B cell (primary cell): ENCODE measurements at regions not wholly inside any gene's neighbourhood (a gene's known extent, or its start where the extent isn't known, plus 50 kb on each side); places are given as distances from the start of the nearest gene placed in this dataset.

Experiments used
- ATAC-seq: fragments of 200-7000 bp; cut with Tn5 transposase; one replicate; pipeline ENCODE4 v1.10.0; 2021; ENCODE audit warnings: low read depth, mild to moderate bottlenecking, moderate number of reproducible peaks, moderate library complexity
- CTCF ChIA-PET: fragments of 350-600 bp; sonication (Branson Sonifier 250); formaldehyde crosslinking; loops from one replicate; lab custom pipeline; 2021; ENCODE audit warnings: antibody characterized with exemption, inconsistent platforms; lab: Charles Lee
- POLR2A ChIA-PET: fragments of 350-600 bp; sonication (Branson Sonifier 250); formaldehyde crosslinking; loops from one replicate; lab custom pipeline; 2021; ENCODE audit warnings: antibody characterized with exemption; lab: Charles Lee
- DNase-seq: peaks from one replicate; pipeline ENCODE4 v3.0.0; 2013
- H2AFZ ChIP-seq: 2 replicates; pipeline ENCODE4 v1.6.1; 2012; ENCODE audit warnings: mild to moderate bottlenecking, low read depth, low read length; ENCODE audit not compliant: insufficient read depth, poor library complexity, severe bottlenecking
- H3K27ac ChIP-seq, 2 donors: 1 replicate in 1 of 2; 2 replicates in 1 of 2; pipeline ENCODE4 v1.5.1; 2012 to 2013; ENCODE audit warnings: low read length in 2 of 2, mild to moderate bottlenecking in 2 of 2, moderate library complexity in 1 of 2
- H3K27me3 ChIP-seq, 4 experiments: fragments of 200-600 bp in 1 of 4; sonication (generic) in 1 of 4; replicated peaks in 1 of 4; 1 replicate in 2 of 4; 2 replicates in 2 of 4; pipeline versions ENCODE4 v1.6.1 to v1.7.0; 2013 to 2016; ENCODE audit warnings: low read length in 3 of 4, mild to moderate bottlenecking in 2 of 4, mixed read lengths in 1 of 4, moderate library complexity in 1 of 4; ENCODE audit not compliant: insufficient read depth in 4 of 4, control insufficient read depth in 3 of 4; ENCODE audit errors: control extremely low read depth in 1 of 4
- H3K36me3 ChIP-seq, 2 experiments: replicated peaks in 1 of 2; 1 replicate in 1 of 2; 2 replicates in 1 of 2; pipeline versions ENCODE4 v1.6.1 to v1.7.1; 2013; ENCODE audit warnings: low read length in 1 of 2; ENCODE audit not compliant: insufficient read depth in 2 of 2, control insufficient read depth in 1 of 2; ENCODE audit errors: control extremely low read depth in 1 of 2, extremely low read depth in 1 of 2
- H3K4me1 ChIP-seq, 2 donors: fragments of 200-600 bp in 1 of 2; sonication (generic) in 1 of 2; 1 replicate in 1 of 2; 2 replicates in 1 of 2; pipeline versions ENCODE4 v1.5.1 to v1.6.1; 2013 to 2017; ENCODE audit warnings: low read length in 2 of 2; ENCODE audit not compliant: control insufficient read depth in 2 of 2, insufficient read depth in 2 of 2
- H3K4me2 ChIP-seq: replicated peaks from 2 replicates; pipeline ENCODE3; 2012; ENCODE audit warnings: mild to moderate bottlenecking, low read depth, low read length; ENCODE audit not compliant: poor library complexity, severe bottlenecking
- H3K4me3 ChIP-seq, 5 experiments: fragments of 200-600 bp in 1 of 5; sonication (generic) in 1 of 5; 1 replicate in 3 of 5; 2 replicates in 2 of 5; pipeline versions ENCODE4 v1.5.1 to v1.7.0; 2011 to 2016; ENCODE audit warnings: low read length in 4 of 5, mild to moderate bottlenecking in 4 of 5, low read depth in 2 of 5, control low read depth in 1 of 5, moderate library complexity in 1 of 5; ENCODE audit not compliant: insufficient read depth in 1 of 5; ENCODE audit errors: control extremely low read depth in 1 of 5, extremely low read depth in 1 of 5
- H3K79me2 ChIP-seq: fragments of 200-600 bp; sonication (generic); one replicate; pipeline ENCODE4 v1.6.0; 2016; ENCODE audit warnings: low read length; ENCODE audit not compliant: control insufficient read depth, insufficient read depth
- H3K9ac ChIP-seq: fragments of 200-600 bp; sonication (generic); 2 replicates; pipeline ENCODE4 v1.6.1; 2017; ENCODE audit warnings: mild to moderate bottlenecking, low read length, moderate library complexity
- H3K9me3 ChIP-seq, 3 donors: one replicate each; pipeline versions ENCODE4 v1.6.1 to v1.7.1; 2013; ENCODE audit warnings: low read length in 2 of 3; ENCODE audit not compliant: control insufficient read depth in 2 of 3, insufficient read depth in 1 of 3; ENCODE audit errors: control extremely low read depth in 1 of 3
- H4K20me1 ChIP-seq: 2 replicates; pipeline ENCODE4 v1.6.0; 2012; ENCODE audit warnings: mild to moderate bottlenecking, low read length; ENCODE audit not compliant: insufficient read depth, control insufficient read depth, poor library complexity, severe bottlenecking
- H3K27ac Mint-ChIP-seq: one replicate; pipeline ENCODE4 v1.8.0; 2021; ENCODE audit warnings: mixed read lengths
- H3K27me3 Mint-ChIP-seq: one replicate; pipeline ENCODE4 v1.8.0; 2021; ENCODE audit warnings: mixed read lengths
- H3K4me1 Mint-ChIP-seq: one replicate; pipeline ENCODE4 v1.8.0; 2021; ENCODE audit warnings: mixed read lengths
- H3K4me3 Mint-ChIP-seq: one replicate; pipeline ENCODE4 v1.8.0; 2021; ENCODE audit warnings: mixed read lengths
- H3K9me3 Mint-ChIP-seq: one replicate; pipeline ENCODE4 v1.8.0; 2022; ENCODE audit warnings: mixed read lengths; ENCODE audit not compliant: insufficient read depth
- EZH2 ChIP-seq: IDR thresholded peaks from 2 replicates; pipeline ENCODE4 v1.6.1; 2012; ENCODE audit warnings: borderline replicate concordance, low read depth, mild to moderate bottlenecking, moderate library complexity, low read length; ENCODE audit not compliant: insufficient read depth, poor library complexity, severe bottlenecking
- WGBS: methylation state at CpG from one replicate; pipeline ENCODE4 v1.1.5; 2013; ENCODE audit warnings: missing lambda C conversion rate; ENCODE audit not compliant: insufficient coverage; 5-methylcytosine and 5-hydroxymethylcytosine counted together
- intact Hi-C: fragments of 100-400 bp; cut with micrococcal nuclease; formaldehyde crosslinking; loops from one replicate; pipeline ENCODE4 v1.10.0; 2022
- TF ChIP-seq, protein P1 (sequence below): fragments of 200-600 bp; IDR thresholded peaks from one replicate; pipeline ENCODE4 v1.8.0; 2022; ENCODE audit warnings: antibody characterized with exemption, mild to moderate bottlenecking

GRCh38 chr4:138945401-138945800, 70.2 kb upstream of the NOCT start:
- no CpG with 5 or more reads among the region's 2 CpGs for WGBS
- Histone ChIP-seq H2AFZ (no peak overlapping the region), H3K4me1 (no peaks in the 10 kb centered on the region), H3K79me2 (no peaks in the 10 kb centered on the region), H3K9ac (no peak overlapping the region), H3K9me3 (no peaks in the 10 kb centered on the region), H3K27ac (no peak overlapping the region), H3K27me3 (no peaks in the 10 kb centered on the region), H3K4me2 (no peak overlapping the region), H3K4me3 (no peak overlapping the region), H3K36me3 (no peaks in the 10 kb centered on the region), H4K20me1 (no peaks in the 10 kb centered on the region)
- H3K4me3 Mint-ChIP-seq: no peak overlapping the region
- H3K4me1 Mint-ChIP-seq: peaks cover 3% of the 10 kb centered on the region
- H3K27me3 Mint-ChIP-seq: no peaks in the 10 kb centered on the region
- ATAC-seq (no peak), DNase-seq (no peak)
- ChIA-PET POLR2A (no interaction called here), CTCF (no interaction called here)
- intact Hi-C loops: no loop called here
- TF ChIP-seq, protein P1, sequence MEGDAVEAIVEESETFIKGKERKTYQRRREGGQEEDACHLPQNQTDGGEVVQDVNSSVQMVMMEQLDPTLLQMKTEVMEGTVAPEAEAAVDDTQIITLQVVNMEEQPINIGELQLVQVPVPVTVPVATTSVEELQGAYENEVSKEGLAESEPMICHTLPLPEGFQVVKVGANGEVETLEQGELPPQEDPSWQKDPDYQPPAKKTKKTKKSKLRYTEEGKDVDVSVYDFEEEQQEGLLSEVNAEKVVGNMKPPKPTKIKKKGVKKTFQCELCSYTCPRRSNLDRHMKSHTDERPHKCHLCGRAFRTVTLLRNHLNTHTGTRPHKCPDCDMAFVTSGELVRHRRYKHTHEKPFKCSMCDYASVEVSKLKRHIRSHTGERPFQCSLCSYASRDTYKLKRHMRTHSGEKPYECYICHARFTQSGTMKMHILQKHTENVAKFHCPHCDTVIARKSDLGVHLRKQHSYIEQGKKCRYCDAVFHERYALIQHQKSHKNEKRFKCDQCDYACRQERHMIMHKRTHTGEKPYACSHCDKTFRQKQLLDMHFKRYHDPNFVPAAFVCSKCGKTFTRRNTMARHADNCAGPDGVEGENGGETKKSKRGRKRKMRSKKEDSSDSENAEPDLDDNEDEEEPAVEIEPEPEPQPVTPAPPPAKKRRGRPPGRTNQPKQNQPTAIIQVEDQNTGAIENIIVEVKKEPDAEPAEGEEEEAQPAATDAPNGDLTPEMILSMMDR: no peak
- no peak for TF ChIP-seq EZH2
- H3K27ac Mint-ChIP-seq: no peak overlapping the region
- no peaks in the 10 kb centered on the region for H3K9me3 Mint-ChIP-seq

DNA sequence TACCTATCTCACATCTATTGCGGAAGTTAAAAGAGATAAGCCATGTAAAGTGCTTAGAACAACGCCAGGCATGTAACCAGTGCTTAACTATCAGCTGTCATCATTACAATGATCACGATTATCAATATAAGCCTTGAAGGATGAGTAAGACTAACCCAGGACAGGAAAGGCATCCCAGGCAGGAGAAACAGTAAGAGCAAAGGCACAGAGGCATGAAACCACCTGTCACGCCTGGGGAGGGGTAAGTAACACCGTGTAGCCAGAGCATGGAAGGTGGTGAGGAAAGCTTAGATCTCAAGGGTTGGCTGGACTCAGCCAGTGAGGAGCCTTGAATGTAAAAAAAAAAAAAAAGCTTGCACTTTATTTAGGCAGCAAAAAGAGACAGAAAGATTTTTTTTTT, 71.7 kb upstream of the NOCT start:
- H3K27ac Mint-ChIP-seq: no peak overlapping the region
- intact Hi-C loops: no loop called here

More for the DNA sequence above, 71.7 kb upstream of the NOCT start:
- no peaks in the 10 kb centered on the region for H3K9me3 Mint-ChIP-seq
- no peak overlapping the region for H3K4me2 ChIP-seq
- H3K27ac ChIP-seq: no peak overlapping the region
- no peaks in the 10 kb centered on the region for H3K27me3 ChIP-seq
- ChIA-PET CTCF (no interaction called here), POLR2A (no interaction called here)
- TF ChIP-seq, protein P1: no peak
- TF ChIP-seq EZH2: no peak
- 46% methylated on average over 3 of the region's 5 CpGs for WGBS
- H3K79me2 ChIP-seq: no peaks in the 10 kb centered on the region
- H3K4me3 ChIP-seq: no peak overlapping the region
- ATAC-seq (no peak), DNase-seq (no peak)
- H2AFZ ChIP-seq: no peak overlapping the region
- H4K20me1 ChIP-seq: no peaks in the 10 kb centered on the region
- H3K36me3 ChIP-seq: no peaks in the 10 kb centered on the region
- no peak overlapping the region for H3K9ac ChIP-seq
- no peaks in the 10 kb centered on the region for H3K4me1 ChIP-seq
- H3K4me1 Mint-ChIP-seq: peaks cover 3% of the 10 kb centered on the region
- no peaks in the 10 kb centered on the region for H3K27me3 Mint-ChIP-seq
- no peak overlapping the region for H3K4me3 Mint-ChIP-seq
- H3K9me3 ChIP-seq: no peaks in the 10 kb centered on the region
